GM10266 (cell line): ENCODE measurements at regions not wholly inside any gene's neighbourhood (a gene's known extent, or its start where the extent isn't known, plus 50 kb on each side); places are given as distances from the start of the nearest gene placed in this dataset.

Source experiments
- DNase-seq: peaks from one replicate; pipeline ENCODE4 v3.0.0; 2012; ENCODE audit errors: extremely low spot score
- TF ChIP-seq, protein P1 (sequence below): IDR thresholded peaks from 2 replicates; pipeline ENCODE4 v1.5.1; 2012; ENCODE audit warnings: mild to moderate bottlenecking, low read depth; ENCODE audit not compliant: control insufficient read depth, insufficient read depth; ENCODE audit errors: missing control alignments

GRCh38 chr1:184141361-184141880, 89.9 kb downstream of the TSEN15 start:
- TF ChIP-seq, protein P1, sequence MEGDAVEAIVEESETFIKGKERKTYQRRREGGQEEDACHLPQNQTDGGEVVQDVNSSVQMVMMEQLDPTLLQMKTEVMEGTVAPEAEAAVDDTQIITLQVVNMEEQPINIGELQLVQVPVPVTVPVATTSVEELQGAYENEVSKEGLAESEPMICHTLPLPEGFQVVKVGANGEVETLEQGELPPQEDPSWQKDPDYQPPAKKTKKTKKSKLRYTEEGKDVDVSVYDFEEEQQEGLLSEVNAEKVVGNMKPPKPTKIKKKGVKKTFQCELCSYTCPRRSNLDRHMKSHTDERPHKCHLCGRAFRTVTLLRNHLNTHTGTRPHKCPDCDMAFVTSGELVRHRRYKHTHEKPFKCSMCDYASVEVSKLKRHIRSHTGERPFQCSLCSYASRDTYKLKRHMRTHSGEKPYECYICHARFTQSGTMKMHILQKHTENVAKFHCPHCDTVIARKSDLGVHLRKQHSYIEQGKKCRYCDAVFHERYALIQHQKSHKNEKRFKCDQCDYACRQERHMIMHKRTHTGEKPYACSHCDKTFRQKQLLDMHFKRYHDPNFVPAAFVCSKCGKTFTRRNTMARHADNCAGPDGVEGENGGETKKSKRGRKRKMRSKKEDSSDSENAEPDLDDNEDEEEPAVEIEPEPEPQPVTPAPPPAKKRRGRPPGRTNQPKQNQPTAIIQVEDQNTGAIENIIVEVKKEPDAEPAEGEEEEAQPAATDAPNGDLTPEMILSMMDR = no peak
- no peak for DNase-seq

DNA sequence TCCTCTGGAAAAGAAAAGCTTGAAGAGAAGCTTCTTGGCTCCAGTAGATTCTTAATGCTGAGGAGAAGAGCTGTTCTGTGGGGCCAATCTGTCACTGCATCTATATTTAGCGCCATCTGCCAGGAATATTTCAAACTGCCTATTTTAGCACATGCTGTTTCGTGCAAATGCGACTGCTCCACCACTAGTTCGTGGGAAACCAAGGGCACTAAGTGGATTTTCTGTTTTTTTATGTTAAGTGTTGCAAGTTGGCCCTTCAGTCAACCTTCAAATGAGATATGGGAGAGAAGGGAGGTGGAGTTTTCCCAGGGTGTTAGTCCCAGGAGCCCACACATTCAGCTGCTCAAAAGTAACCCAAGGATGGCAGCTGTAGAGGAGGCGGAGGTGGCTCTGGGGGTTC, 91.9 kb downstream of the TSEN15 start:
- TF ChIP-seq, protein P1 = no peak
- no peak for DNase-seq

DNA sequence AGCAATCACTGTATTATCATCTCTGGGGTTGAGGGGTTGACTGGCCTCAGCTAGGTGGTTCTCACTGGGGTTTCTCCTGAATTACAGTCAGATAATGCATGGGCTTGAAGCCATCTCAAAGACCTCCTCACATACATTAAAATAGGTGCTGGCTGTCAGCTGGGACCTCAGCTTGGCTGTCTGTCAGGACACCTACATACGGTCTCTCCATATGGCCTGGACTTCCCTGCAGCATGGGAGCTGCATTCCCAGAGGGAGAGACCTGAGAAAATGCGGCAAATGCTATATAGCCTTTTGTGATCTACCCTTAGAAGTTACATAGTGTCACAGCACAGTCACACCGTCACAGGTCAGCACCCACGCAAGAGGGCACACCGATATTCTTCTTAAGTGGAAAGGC, 93.6 kb downstream of the TSEN15 start:
- TF ChIP-seq, protein P1 = no peak

DNA sequence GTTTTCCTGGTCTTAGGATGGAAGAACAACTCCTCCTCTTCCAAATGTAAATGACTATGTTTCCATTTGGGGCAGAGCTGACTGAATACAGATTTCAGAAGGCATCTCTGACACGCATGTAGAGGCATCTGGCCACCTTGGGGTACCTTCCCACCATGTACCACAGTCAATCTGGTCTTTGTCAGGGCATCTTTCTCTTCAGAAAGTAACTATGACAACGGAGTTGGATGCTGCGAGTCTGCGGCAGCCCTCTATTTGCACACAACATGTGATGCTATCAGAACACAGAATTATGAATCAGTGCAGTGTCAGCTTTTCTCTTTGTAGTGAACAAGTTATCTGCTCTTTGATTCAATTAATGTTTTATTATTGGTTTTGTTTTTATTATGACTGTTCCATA, 94.7 kb downstream of the TSEN15 start:
- no peak for DNase-seq
- TF ChIP-seq, protein P1 = no peak

More for the DNA sequence above, 93.6 kb downstream of the TSEN15 start:
- no peak for DNase-seq

GRCh38 chr1:184150776-184151531, 99.4 kb downstream of the TSEN15 start:
- DNase-seq = no peak
- TF ChIP-seq, protein P1 = no peak

DNA sequence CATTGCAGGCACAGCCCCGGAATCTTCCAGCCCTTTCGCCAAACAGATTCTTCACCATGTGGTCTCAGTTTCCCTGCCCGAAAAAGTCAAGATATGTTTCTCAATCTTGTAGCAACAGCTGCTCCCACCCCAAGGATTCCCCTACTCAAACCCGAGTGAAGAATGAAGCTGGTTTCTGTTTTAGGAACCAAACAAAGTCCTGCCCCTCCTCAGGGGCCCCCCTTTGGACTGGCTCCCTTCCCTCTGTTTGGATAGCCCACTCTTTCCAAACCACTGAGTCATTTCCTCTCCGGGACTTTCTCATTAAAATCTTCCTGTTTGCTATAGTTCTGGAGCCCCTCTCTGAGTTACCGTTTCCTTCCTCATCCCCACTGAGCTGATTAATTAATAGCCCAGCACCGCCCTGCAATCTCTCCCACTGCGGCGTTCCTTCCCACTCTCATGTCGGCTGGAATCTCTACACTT, 100.9 kb downstream of the TSEN15 start:
- DNase-seq = no peak
- TF ChIP-seq, protein P1 = no peak

DNA sequence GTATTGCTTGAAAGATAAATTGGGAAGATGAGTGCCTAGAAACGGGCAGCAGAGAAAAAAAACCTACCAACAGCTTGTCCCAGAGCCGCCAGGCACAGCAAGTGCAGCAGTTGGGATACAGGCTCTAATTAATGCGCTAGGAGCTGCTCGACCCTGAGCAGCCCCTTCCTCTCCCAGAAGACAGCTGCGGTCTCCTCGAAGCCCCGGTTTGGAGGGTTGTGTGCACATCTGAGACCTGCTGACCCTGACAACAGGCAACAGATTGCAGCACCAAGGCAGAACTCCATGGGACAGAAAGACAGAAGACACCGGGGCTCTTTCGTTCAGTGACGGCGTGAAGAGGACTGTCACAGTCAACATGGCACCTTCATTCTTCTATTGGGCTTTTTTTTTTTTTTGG, 101.4 kb downstream of the TSEN15 start:
- TF ChIP-seq, protein P1 = no peak
- DNase-seq = no peak
